Transverse colon (tissue), 4 donors: ENCODE measurements at regions not wholly inside any gene's neighbourhood (a gene's known extent, or its start where the extent isn't known, plus 50 kb on each side); places are given as distances from the start of the nearest gene placed in this dataset.

Experiments used
- CTCF ChIP-seq, 5 experiments: fragments of 200-600 bp in 3 of 5; fragments of 450-650 bp in 2 of 5; sonication (generic) in 3 of 5; IDR thresholded peaks; 1 replicate in 2 of 5; 2 replicates in 3 of 5; pipeline ENCODE4 v1.5.1; 2016 to 2017; ENCODE audit warnings: antibody characterized with exemption in 5 of 5, inconsistent platforms in 3 of 5, mild to moderate bottlenecking in 2 of 5, moderate library complexity in 1 of 5
- POLR2A ChIP-seq: fragments of 450-650 bp; IDR thresholded peaks from one replicate; pipeline ENCODE4 v1.6.1; 2016; ENCODE audit warnings: antibody characterized with exemption, mild to moderate bottlenecking, moderate library complexity
- POLR2AphosphoS5 ChIP-seq, 3 donors: sonication (generic); formaldehyde crosslinking; IDR thresholded peaks; one replicate each; pipeline ENCODE4 v1.6.1; 2016; ENCODE audit warnings: antibody characterized with exemption in 3 of 3

DNA sequence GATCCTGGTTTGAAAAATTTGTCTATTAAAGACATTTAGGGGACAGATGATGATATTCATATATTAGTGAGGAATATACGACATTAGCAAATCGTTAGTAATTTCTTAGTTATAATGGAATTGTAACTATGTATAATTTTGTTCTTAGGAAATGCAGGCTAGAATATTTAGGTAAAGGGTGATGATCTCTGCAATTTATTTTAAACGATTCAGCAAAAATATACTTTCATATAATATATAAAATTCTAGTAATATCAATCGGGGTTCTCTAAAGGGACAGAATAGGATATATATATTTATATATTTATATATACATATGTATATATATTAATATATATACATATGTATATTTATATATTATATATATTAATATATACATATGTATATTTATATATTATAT is 142.5 kb upstream of the DNAJC10 start:
- no peak for TF ChIP-seq CTCF (IDR thresholded peaks at IDR 0.05)
- no peak for TF ChIP-seq POLR2A
- TF ChIP-seq POLR2AphosphoS5 (IDR thresholded peaks at IDR 0.05) = no peak
